ENCODE measurements at regions not wholly inside any gene's neighbourhood (a gene's known extent, or its start where the extent isn't known, plus 50 kb on each side); places are given as distances from the start of the nearest gene placed in this dataset.

GRCh38 chr5:18829539-18829938, 1158.5 kb downstream of the CDH18 start:
- Histone ChIP-seq H3K4me3 (no peak overlapping the region), H3K36me3 (ENCODE audit: low read depth, missing control alignments) (no peaks in the 10 kb centered on the region), H3K27ac (no peak overlapping the region), H3K27me3 (no peaks in the 10 kb centered on the region), H3K4me1 (no peaks in the 10 kb centered on the region), H3K9me3 (no peaks in the 10 kb centered on the region)
- intact Hi-C loops (cut with DNase I; ENCODE audit: low total_unique reads) = no loop called here
- TF ChIP-seq CTCF (IDR thresholded peaks at IDR 0.05) (no peak), POLR2A (IDR thresholded peaks at IDR 0.05) (no peak)
- DNase-seq = no peak
- 82 to 90% methylated on average over 3 of the region's 3 CpGs for WGBS, 2 donors

- H3K9me3 ChIP-seq = no peaks in the 10 kb centered on the region
- 48 to 68% methylated on average over 2 of the region's 2 CpGs for WGBS, 2 donors
- no peaks in the 10 kb centered on the region for H3K27me3 ChIP-seq
- H3K36me3 ChIP-seq (ENCODE audit: low read depth, missing control alignments) = no peaks in the 10 kb centered on the region
- intact Hi-C loops (cut with DNase I; ENCODE audit: low total_unique reads) = no loop called here
- DNase-seq = no peak
- TF ChIP-seq POLR2A (IDR thresholded peaks at IDR 0.05) (no peak), CTCF (IDR thresholded peaks at IDR 0.05) (no peak)
- H3K4me1 ChIP-seq = no peaks in the 10 kb centered on the region
- no peak overlapping the region for H3K27ac ChIP-seq
- H3K4me3 ChIP-seq = no peak overlapping the region
Measured at GRCh38 chr5:18850216-18850615, 1137.8 kb downstream of the CDH18 start.

- intact Hi-C loops (cut with DNase I; ENCODE audit: low total_unique reads) = no loop called here
- no peak for DNase-seq
- WGBS, 2 donors = 77 to 81% methylated on average over 6 of the region's 6 CpGs
Measured at GRCh38 chr5:18872978-18873377, 1115.0 kb downstream of the CDH18 start.

GRCh38 chr5:18876565-18876964, 1111.4 kb downstream of the CDH18 start:
- DNase-seq = no peak
- Histone ChIP-seq H3K27ac (no peak overlapping the region), H3K9me3 (no peaks in the 10 kb centered on the region), H3K4me3 (no peak overlapping the region), H3K36me3 (ENCODE audit: low read depth, missing control alignments) (no peaks in the 10 kb centered on the region), H3K27me3 (no peaks in the 10 kb centered on the region), H3K4me1 (no peaks in the 10 kb centered on the region)
- intact Hi-C loops (cut with DNase I; ENCODE audit: low total_unique reads) = no loop called here
- 87 to 97% methylated on average over 1 of the region's 1 CpG for WGBS, 2 donors
- no peak for TF ChIP-seq POLR2A (IDR thresholded peaks at IDR 0.05)
- TF ChIP-seq CTCF (IDR thresholded peaks at IDR 0.05) = no peak

More at GRCh38 chr5:18872978-18873377, 1115.0 kb downstream of the CDH18 start:
- Histone ChIP-seq H3K4me1 (no peaks in the 10 kb centered on the region), H3K27ac (no peak overlapping the region), H3K27me3 (no peaks in the 10 kb centered on the region), H3K4me3 (no peak overlapping the region), H3K9me3 (no peaks in the 10 kb centered on the region), H3K36me3 (ENCODE audit: low read depth, missing control alignments) (no peaks in the 10 kb centered on the region)
- TF ChIP-seq POLR2A (IDR thresholded peaks at IDR 0.05) (no peak), CTCF (IDR thresholded peaks at IDR 0.05) (no peak)

GRCh38 chr5:18881615-18882014, 1106.4 kb downstream of the CDH18 start:
- Histone ChIP-seq H3K9me3 (no peaks in the 10 kb centered on the region), H3K4me3 (no peak overlapping the region), H3K36me3 (ENCODE audit: low read depth, missing control alignments) (no peaks in the 10 kb centered on the region), H3K27ac (no peak overlapping the region), H3K27me3 (no peaks in the 10 kb centered on the region), H3K4me1 (no peaks in the 10 kb centered on the region)
- TF ChIP-seq CTCF (IDR thresholded peaks at IDR 0.05) = no peak
- no peak for TF ChIP-seq POLR2A (IDR thresholded peaks at IDR 0.05)
- intact Hi-C loops (cut with DNase I; ENCODE audit: low total_unique reads) = no loop called here
- DNase-seq = no peak
- 95 to 100% methylated on average over 1 of the region's 1 CpG for WGBS, 2 donors
